HG03432 (cell line): ENCODE measurements at regions not wholly inside any gene's neighbourhood (a gene's known extent, or its start where the extent isn't known, plus 50 kb on each side); places are given as distances from the start of the nearest gene placed in this dataset.

Experiments
- ATAC-seq: cut with Tn5 transposase; IDR thresholded peaks from one replicate; pipeline ENCODE4 v1.9.1; 2021; ENCODE audit warnings: mild to moderate bottlenecking, moderate library complexity; ENCODE audit not compliant: unreplicated experiment

DNA sequence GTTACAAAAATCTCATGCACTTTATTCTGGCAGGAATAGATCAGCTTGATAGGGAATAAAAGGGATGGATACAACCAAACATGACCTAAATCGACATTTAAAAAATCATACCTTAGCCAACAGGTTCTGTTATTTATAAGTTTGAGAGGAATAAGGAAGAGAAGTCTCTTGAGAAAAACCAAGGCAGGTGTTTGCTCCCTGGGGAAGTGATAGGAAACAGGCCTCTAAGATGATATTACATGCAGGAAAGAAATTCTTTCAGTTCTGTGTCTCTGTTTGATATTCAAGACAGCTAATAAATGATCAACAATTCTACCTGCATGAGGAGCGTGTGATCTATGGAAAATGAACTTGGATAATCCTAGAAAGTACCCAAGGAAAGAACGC, 184.8 kb upstream of the ZEB2 start:
- no peak for ATAC-seq

DNA sequence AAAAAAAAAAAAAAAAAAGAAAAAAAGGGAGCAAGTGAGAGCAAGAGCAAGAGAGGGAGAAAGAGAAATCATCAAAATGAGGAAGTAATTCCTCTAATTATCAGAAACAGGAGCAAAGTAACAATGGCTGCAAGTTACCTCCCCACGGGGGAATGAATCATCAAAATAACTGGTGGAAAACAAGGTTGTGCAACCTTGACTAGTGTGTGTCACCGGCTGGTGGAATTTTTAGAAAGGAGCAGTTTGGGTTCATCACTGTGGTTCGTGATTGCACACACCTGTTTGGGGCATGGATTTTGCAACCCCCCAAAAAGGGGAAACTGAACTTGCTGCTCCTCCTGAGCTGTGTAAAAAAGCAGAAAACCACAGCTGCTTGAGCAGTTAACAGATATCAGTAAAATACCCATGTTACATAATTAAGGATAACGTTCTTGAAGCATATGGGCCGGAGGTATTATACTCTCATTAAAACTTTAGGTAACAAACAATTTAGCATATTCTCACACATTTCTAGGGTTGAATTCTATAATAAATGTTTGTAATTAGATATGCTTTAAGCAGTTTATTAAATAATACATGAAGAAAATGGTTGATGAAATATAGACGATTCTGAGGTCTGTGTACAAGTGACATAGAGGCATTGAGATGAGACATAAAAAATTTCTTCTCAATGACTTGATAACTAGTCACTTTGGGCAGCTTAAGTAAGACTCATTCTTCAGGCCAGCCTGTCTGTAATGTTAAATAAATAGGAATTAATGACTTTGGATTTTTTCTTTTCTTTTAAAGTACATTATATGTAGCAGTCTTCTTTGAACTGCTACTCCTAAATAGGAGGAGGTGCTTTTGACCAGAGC, 184.2 kb upstream of the ZEB2 start:
- ATAC-seq, result peak; percentile 55

GRCh38 chr2:144702051-144702450, 182.1 kb upstream of the ZEB2 start:
- ATAC-seq, result no peak

DNA sequence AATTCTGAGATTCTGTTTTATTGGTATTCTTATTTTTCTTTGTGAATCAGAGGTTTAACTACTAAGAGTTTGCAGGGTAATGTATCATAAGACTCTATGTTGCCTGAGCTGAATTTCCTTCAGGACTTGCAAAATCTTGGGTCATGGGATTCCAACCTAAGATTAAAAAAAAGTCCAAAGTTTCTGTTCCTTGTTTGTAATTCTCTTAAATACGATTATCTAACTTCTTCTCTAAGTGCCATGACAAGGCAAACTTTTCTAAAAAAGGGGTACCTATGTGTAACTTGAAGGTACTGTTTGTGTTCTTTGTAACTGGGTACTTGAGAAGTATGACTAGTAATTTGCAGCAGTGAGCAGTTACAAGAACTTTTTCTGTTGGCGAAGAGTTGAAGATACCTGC, 181.3 kb upstream of the ZEB2 start:
- ATAC-seq, result no peak

DNA sequence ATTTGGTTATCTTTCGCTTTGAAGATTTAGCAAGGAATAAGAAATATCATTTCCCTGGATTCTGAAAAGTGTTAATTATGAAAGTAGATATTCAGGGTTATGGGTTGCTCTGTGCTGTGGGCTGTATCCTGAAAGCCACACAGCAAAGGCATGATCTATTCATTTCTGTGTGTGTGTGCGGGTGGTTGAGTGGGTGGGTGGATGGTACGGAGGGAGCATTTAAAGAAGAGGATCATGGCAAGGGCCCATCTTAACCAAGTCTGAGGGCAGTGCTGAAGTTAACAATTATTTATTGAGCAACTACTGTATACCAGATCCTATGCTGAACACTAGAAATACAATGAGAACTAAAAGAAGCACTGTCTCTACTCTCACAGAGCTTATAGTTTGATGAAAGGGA, 178.2 kb upstream of the ZEB2 start:
- ATAC-seq, result no peak

DNA sequence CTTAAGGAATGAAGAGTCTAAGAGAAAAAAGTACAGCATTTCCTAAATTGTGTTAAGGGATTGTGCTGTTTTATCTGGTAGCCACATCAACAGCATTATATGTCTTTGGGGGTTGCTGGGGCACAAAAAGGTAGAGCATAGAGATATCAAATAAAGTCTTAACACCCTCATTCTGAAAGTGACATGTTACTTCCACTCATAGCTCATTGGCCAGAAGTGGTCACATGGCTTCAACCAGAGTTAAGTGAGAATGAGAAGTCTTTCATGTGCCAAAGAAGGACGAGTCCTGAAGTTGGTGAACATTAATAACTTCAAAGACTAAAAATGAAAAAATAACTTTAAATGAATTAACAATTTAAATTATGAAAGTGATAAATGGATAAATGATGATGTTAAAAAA, 175.7 kb upstream of the ZEB2 start:
- ATAC-seq, result no peak

DNA sequence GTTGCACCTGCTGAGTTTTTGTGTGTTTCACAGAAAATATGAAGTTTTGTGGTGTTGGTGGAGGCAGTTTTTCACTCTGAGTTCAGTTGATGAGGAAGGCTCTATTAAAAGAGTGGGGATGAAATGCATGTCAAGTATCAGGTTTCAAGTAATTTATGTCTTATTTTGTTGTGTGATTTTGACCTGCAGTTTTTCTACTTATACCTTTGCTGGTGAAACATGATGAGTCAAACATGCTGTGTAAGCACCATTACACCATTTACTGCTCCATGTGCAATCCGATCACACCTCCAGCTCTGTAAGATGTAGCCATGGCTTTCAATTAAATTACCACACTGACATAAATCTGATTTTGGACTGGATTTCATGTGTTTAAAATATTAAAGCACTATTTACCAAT, 174.5 kb upstream of the ZEB2 start:
- ATAC-seq, result no peak

- no peak for ATAC-seq
These were observed 173.3 kb upstream of the ZEB2 start for GRCh38 chr2:144693179-144693578.

DNA sequence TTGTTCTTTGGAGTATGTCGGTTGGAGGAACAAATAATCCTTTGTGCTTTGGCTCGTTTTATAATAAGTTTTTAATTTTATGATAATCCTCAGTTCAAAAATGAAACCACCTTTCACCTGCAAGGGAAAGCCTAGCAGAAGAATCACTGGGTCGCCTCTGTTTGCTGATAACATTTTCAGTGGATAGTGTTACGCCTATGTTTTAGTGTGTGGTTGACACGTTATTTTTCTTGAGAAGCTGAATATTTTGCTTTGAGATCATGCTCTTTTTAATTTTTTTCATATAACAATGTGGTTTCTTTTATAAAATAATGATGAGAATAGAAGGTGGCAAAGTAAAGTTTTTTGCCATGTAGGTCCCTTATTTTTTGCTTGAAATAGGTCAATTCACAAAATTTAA, 172.7 kb upstream of the ZEB2 start:
- ATAC-seq, result no peak

DNA sequence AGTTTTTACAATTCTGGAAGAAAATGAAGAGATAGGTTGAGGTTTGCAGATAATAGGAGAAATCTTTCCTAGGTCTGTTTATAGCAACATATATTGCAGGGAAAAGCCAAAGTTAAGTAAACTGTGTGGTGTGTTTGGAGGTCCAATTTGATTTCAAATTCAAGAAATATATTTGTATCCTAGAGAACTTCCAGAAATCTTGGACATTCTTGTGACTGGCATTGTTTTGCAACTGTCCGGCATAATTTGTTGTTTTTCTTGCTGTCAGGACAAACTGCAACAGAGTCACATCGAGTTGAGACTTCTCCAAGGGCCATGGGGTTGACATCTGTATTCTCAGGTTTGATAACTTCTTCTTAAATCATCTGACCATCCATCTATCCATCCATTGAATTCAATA, 170.9 kb upstream of the ZEB2 start:
- ATAC-seq, result no peak

DNA sequence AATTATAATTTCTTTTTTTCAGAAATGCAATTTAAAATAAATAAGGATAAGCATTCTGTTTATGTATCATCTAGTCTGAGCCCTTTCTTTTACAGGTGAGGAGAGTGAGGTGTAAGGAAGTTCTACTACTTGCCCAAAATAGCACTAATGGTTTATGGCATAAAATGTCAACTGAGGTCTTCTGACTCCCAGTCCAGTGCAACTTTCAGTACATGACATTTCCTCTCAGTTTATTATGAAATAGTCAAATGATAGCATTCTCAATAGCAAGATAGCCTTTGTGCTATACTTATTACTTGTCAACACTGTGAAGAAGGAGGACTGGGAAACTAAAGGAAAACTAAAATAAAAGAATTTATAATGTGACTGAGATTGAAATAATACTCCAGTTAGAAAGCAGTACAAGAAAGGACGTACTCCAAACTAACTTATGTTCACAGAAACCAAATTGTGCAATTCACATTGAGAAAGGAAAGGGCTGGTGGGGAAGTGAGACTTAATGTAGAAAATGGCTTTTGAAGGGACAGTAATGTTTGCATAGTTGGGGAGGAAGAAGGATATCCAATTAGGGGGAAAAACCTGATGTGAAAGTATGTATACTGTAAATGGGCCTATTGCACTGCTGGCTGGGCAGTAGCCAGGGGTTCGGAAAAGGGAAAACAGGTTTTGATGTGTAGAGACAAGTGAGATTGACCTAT, 166.7 kb upstream of the ZEB2 start:
- ATAC-seq, result no peak

- no peak for ATAC-seq
These were observed 164.0 kb upstream of the ZEB2 start for GRCh38 chr2:144683966-144684365.

- no peak for ATAC-seq
These were observed 163.3 kb upstream of the ZEB2 start for GRCh38 chr2:144683107-144683753.

- ATAC-seq, result no peak
These were observed 162.3 kb upstream of the ZEB2 start for GRCh38 chr2:144682248-144682647.

GRCh38 chr2:144681389-144681788, 161.5 kb upstream of the ZEB2 start:
- ATAC-seq, result no peak

DNA sequence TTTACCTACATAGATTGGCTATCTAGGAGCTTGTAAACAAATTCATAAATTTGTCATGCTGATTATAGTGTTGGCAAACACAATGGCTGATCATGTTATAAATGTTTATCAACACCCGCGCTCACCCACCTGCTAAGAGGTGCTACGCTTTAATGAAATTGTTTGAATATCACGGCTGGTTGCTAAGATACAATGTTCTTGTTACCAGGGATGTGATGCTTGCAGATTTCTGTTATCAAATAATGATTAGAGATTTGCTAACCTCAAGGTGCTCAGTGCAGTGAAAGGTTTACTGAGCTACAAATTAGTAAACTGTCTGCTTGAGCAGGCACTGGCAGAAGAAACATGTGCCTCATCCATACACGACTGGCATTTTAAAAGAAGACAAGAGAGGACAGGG, 160.0 kb upstream of the ZEB2 start:
- no peak for ATAC-seq

DNA sequence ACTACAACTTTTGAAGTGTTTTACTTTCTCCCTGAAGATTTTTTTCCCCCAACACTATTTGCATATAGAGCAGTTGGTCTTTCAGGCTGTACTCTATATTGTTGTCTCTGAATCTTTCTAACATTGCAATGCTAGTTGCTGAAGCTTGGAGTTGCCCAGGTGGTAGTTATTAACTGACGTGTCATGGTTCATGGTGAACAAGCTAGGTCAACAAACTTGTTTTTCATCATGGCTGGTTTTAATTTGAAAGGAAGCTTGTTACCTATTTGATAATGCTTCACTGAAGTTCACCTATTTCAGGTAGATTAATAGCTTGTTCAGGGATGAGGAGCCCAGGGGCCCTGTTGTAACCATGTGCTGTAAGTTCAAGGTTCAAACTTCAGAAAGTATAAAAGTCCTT, 158.8 kb upstream of the ZEB2 start:
- no peak for ATAC-seq

GRCh38 chr2:144675731-144676130, 155.8 kb upstream of the ZEB2 start:
- no peak for ATAC-seq

DNA sequence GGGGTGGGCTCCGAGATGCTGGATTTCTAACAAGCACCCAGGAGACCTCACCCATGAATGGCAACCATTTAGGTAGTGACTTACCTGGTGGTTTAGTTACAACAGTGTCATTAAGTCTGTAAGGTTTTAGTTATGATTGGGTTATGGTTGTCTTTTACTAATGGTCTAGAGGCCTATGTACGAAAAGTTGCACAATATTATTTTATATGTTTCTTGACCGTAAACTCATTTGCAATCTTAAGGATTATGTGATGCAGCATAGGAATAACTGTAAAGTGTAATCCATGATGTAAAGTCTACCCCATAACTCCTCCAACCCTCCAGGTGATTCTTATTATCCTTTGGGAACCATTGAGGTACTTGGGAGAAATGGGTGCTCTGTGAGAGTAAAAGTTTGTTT, 155.4 kb upstream of the ZEB2 start:
- ATAC-seq, result no peak

DNA sequence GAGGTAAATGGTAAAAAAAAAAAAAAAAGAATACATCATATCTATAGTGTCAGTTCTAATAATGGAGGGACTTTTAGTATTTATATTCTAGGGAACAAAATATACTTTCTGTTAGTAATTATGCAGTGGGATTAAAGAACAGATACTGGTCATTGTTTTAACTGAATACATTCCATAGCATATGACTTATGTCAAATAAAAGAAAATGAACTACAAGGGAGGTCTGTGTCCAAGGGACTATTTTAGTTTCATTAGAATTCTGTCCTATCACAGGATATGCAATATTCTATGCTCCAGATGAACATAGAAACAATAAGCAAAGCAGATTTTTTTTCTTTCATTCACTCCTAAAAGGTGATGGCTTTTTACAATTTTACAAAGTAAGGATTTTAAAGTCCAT, 154.2 kb upstream of the ZEB2 start:
- ATAC-seq, result no peak

DNA sequence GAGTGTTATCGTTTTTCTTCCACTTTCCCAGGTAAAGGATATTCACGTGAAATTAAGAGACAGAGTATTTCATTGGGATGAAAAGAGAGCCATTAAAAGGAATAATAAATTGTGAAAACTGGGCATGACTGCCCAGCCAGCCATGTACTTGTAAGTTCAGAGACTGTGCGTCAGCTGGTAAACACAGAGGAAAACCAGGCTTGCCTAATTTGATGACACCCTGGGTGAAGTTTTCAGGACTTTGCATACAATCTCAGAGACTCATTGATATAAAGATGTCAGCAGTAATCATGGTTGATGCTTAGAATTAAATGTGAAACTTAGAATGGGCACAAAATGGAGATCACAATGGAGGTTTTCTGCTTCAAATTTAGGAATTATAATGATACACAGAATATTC, 153.5 kb upstream of the ZEB2 start:
- no peak for ATAC-seq
